SK-MEL-5 (cell line): ENCODE measurements at regions not wholly inside any gene's neighbourhood (a gene's known extent, or its start where the extent isn't known, plus 50 kb on each side); places are given as distances from the start of the nearest gene placed in this dataset.

Source experiments
- DNase-seq: peaks from one replicate; pipeline ENCODE4 v3.0.0-alpha.2; 2016; ENCODE audit warnings: low read depth, low spot score
- in situ Hi-C: cut with HindIII; loops from 2 replicates; pipeline ENCODE4 v1.10.0; 2016; ENCODE audit warnings: low sequenced_read_pairs, high pct_unique_total_duplicates, low pct_unique_long_range_greater_than_20kb

GRCh38 chr15:57866149-57866736 is 159.7 kb downstream of the POLR2M start:
- peak; percentile 79 for DNase-seq
- in situ Hi-C loops, result no loop called here

DNA sequence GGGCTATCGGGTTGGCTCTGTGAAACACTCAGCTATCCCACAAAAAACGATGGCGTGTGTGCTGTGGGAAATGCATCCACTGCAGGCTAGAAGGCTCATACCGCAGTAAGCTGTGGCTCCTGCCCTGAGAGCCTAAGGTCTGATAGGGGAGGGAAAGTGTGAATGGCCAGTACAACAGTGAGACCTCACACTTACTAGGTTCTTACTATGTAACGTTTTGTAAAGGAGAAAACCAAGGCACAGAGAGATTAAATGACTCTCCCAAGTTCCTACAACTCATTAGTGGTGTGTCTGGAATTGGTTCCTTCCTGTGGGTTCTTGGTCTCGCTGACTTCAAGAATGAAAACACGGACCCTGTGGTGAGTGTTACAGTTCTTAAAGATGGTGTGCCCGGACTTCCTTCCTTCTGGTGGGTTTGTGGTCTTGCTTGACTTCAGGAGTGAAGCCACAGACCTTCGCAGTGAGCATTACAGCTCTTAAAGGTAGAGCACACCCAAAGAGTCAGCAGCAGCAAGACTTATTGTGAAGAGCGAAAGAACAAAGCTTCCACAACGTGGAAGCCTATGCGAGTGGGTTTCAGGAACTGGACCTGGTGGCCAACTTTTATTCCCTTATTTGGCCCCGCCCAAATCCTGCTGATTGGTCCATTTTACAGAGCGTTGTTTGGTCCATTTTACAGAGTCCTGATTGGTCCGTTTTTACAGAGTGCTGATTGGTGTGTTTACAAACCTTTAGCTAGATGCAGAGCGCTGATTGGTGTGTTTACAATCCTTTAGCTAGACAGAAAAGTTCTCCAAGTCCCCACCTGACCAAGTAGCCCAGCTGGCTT is 161.7 kb downstream of the POLR2M start:
- in situ Hi-C loops, result no loop called here
- no peak for DNase-seq

GRCh38 chr15:57870667-57871066 is 164.2 kb downstream of the POLR2M start:
- no peak for DNase-seq
- in situ Hi-C loops, result no loop called here

DNA sequence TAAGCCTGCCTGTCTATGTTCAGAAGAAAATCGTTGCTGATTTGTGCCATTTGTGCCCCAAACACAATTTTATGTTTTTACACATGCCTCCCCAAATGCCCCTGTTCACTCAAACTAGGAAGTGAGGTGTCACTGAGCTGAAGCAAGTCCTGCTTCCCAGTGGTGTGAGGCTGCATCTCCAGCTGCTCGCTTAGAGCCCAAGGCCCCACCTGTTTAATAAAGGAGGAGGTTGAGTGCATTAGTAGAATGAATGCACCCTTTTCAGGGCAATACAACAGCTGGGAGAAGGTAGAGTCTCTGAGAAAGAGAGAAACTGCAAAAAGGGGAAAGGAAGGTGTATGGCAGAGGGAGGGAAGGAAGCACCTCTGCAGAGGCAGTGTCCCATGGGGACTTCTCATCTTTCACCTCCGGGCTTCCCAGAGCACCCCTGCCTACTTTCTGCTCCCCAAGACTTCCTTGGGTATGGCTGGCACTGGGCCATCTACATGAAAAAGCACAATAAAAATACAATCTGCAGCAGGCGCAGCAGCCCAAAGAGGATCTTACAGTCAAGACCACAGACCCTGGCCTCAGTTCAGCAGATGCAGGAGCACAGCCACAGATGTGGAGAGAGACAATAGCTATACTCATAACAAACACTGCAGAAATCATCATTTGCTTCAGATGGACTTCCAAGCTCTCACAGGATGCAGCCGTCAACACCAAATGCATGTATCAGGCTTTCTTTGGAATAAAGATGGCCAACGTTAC is 165.9 kb downstream of the POLR2M start:
- in situ Hi-C loops, result no loop called here
- DNase-seq, result no peak

GRCh38 chr15:57873564-57874209 is 167.2 kb downstream of the POLR2M start:
- DNase-seq, result no peak
- in situ Hi-C loops, result no loop called here

GRCh38 chr15:57875347-57875746 is 168.8 kb downstream of the POLR2M start:
- in situ Hi-C loops, result no loop called here
- DNase-seq, result no peak

GRCh38 chr15:57878573-57878972 is 172.1 kb downstream of the POLR2M start:
- peak; percentile 38 for DNase-seq
- in situ Hi-C loops, result no loop called here

- in situ Hi-C loops, result no loop called here
- DNase-seq, result no peak
Observed at GRCh38 chr15:57881361-57881760, 174.8 kb downstream of the POLR2M start.

DNA sequence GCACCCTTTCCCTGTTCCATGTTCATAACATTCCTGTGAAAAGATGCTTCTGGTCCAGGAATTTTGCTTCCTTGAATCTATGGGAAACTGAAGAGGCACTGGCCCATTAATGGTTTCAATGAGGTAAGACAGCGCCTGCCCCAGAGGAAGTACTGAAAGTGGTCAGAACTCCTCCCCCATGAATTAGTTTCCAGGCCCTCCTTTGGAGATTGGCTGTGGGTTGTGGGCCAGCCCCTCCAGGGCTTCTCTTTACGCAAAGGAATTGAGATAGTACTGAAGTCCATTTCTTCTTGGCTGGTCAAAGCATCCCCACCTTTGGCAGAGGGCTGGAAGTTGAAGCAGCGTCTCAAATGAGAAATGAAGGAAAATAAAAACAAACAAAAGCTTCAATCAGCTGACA is 175.5 kb downstream of the POLR2M start:
- no peak for DNase-seq

GRCh38 chr15:57883701-57884100 is 177.2 kb downstream of the POLR2M start:
- DNase-seq, result no peak
- in situ Hi-C loops, result no loop called here

More for the DNA sequence above, 175.5 kb downstream of the POLR2M start:
- in situ Hi-C loops, result no loop called here

DNA sequence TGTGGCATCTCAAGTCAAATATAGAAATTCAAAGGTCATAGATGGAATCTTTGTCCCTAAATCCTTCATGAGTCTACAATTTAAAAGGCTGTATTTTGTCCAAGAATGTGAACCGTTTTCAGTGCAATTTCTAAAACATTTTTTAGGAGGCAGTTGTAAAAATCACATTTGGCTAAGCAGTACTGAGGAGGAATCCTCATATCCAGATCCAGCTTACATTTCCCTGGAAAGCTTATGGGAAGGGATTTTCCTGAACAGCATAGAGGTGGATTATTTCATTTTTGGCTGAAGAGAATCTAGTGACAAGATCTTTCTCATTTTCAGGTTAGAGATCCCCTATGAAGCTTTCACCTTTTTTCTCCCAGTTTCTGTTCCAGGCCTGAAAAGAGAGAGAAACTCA is 178.4 kb downstream of the POLR2M start:
- in situ Hi-C loops, result no loop called here
- DNase-seq, result no peak

DNA sequence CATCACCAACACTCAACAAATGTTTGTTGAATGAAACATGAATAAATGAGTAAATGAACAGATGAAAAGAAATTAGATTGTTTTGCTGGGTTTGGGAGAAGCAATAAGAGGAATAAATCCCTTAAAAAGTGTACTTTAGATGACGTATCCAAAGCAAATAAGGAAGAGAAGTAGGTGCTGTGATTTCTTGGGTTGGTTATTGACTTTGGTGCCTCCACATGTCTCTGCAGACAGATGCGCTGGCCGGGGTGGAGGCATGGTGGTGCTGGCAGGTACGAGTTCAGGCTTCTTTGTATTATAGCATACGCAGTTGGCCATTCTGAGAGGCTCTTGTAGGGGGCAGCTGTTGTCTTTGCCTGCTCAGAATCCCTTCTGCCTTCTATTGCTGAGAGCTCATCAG is 178.9 kb downstream of the POLR2M start:
- in situ Hi-C loops, result no loop called here
- no peak for DNase-seq

GRCh38 chr15:57887825-57888224 is 177.7 kb downstream of the ALDH1A2 start:
- no peak for DNase-seq
- in situ Hi-C loops, result no loop called here

DNA sequence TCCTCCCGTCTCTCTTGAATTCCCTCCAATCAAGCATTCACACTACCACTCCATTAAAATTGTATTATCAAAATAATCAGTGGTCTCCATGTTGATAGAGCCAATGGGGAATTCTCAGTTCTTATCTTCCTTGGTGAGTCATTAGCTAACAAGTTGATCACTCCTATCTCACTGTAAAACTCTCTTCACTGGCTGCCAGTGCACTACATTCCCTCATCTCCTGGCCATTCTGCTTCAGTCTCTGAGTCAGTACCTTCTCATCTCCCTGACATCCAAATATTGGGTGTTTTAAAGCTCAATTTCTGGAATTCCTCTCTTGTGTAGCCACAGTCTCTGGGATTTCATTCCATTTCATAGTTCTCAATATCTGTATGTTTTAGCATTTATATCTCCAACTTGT is 175.2 kb downstream of the ALDH1A2 start:
- in situ Hi-C loops, result no loop called here
- no peak for DNase-seq

DNA sequence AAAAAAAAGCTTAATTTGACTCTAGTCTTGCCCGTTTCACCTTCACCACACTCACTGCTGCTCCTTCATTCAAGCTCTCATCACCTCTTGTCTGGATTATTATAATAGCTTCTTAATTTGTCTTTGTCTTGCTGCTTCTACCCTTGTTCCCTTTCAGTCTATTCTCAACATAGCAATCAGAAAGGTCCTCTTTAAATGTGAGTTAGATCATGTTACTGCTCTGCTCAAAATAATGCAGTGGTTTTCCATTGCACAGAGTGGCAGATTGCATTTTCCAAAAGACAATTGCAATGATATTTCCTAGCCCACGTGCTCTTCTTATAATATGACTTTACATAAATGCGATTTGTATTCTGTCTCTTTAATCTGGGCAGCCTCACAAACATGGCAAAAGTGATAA is 174.6 kb downstream of the ALDH1A2 start:
- DNase-seq, result no peak

DNA sequence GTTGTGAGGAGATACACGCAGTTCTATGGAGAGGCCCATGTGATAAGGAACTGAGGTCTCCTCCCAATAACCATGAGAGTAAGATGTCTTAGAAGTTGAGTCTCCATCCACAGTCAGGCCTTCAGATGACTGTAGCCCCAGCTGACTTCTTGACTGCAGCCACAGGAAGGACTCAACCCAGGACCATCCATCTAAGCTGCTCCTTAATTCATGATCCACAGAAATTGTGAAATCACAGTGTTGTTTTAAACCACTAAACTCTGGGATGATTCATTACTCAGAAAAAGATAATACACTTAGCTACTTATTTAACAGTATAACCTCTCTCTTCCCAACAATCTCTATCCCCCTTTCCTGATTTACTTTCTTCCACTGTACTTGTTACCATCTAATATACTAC is 173.3 kb downstream of the ALDH1A2 start:
- in situ Hi-C loops, result no loop called here
- DNase-seq, result no peak

More for the DNA sequence above, 174.6 kb downstream of the ALDH1A2 start:
- in situ Hi-C loops, result no loop called here

GRCh38 chr15:57893040-57893439 is 172.5 kb downstream of the ALDH1A2 start:
- no peak for DNase-seq
- in situ Hi-C loops, result no loop called here

GRCh38 chr15:57895291-57895690 is 170.2 kb downstream of the ALDH1A2 start:
- in situ Hi-C loops, result no loop called here
- DNase-seq, result no peak
